ENCODE measurements at regions not wholly inside any gene's neighbourhood (a gene's known extent, or its start where the extent isn't known, plus 50 kb on each side); places are given as distances from the start of the nearest gene placed in this dataset.

DNA sequence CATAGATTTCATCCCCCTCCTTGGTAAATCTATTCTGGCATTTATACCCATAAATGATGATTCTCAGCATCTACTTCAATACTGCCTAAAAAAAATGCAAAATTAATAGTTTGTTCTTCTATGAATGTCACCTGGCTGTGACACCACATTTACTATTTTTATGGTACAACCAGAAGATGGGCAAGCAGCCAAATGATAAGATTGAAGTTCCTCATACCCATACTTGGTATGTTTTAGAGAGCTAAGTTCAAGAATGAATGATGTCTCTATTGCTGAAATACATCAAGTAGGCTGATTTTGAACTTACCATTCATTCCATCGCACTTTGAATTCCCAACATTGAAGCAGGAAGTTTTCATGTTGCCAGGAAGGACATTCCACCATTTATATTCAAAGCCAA is 134.2 kb downstream of the ELAPOR2 start:
- CTCF ChIA-PET: interaction anchor here (2.6 to 2.7 kb wide), 2 partner anchors 9 to 223 kb away, joined by 11 to 18 read pairs; no protein-coding TSS in a partner anchor
- H3K27me3 ChIP-seq (ENCODE audit: control insufficient read depth in 1 of 2, insufficient read depth in 2 of 2, low read length in 2 of 2): no peaks in the 10 kb centered on the region
- Mint-ChIP-seq H3K4me1 (ENCODE audit: low read depth) (no peaks in the 10 kb centered on the region), H3K36me3 (ENCODE audit: low read depth) (no peaks in the 10 kb centered on the region), H3K27ac (no peak overlapping the region), H3K4me3 (no peak overlapping the region), H3K9me3 (no peaks in the 10 kb centered on the region), H3K27me3 (peaks cover 4% of the 10 kb centered on the region)
- TF ChIP-seq, protein P1, sequence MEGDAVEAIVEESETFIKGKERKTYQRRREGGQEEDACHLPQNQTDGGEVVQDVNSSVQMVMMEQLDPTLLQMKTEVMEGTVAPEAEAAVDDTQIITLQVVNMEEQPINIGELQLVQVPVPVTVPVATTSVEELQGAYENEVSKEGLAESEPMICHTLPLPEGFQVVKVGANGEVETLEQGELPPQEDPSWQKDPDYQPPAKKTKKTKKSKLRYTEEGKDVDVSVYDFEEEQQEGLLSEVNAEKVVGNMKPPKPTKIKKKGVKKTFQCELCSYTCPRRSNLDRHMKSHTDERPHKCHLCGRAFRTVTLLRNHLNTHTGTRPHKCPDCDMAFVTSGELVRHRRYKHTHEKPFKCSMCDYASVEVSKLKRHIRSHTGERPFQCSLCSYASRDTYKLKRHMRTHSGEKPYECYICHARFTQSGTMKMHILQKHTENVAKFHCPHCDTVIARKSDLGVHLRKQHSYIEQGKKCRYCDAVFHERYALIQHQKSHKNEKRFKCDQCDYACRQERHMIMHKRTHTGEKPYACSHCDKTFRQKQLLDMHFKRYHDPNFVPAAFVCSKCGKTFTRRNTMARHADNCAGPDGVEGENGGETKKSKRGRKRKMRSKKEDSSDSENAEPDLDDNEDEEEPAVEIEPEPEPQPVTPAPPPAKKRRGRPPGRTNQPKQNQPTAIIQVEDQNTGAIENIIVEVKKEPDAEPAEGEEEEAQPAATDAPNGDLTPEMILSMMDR (IDR thresholded peaks at IDR 0.05): no peak
- H3K4me1 ChIP-seq (ENCODE audit: insufficient read depth, low read length): no peaks in the 10 kb centered on the region
- H3K36me3 ChIP-seq (ENCODE audit: insufficient read depth, low read length): no peaks in the 10 kb centered on the region
- POLR2A ChIA-PET: no interaction called here
- H3K9me3 ChIP-seq (ENCODE audit: control insufficient read depth in 1 of 2, insufficient read depth in 1 of 2, low read length in 2 of 2): no peaks in the 10 kb centered on the region
- DNase-seq (no peak), ATAC-seq (ENCODE audit: poor library complexity) (no peak)
- H3K4me3 ChIP-seq (ENCODE audit: low read length): no peak overlapping the region
- no peak overlapping the region for H3K27ac ChIP-seq (ENCODE audit: low read depth in 1 of 2, low read length in 2 of 2)
- intact Hi-C loops (cut with DNase I, micrococcal nuclease): loop anchor here in 1 of 2 experiments (5.0 kb wide), 3 partner anchors 52 to 492 kb away; partner anchors contain the start of gene ELAPOR2

DNA sequence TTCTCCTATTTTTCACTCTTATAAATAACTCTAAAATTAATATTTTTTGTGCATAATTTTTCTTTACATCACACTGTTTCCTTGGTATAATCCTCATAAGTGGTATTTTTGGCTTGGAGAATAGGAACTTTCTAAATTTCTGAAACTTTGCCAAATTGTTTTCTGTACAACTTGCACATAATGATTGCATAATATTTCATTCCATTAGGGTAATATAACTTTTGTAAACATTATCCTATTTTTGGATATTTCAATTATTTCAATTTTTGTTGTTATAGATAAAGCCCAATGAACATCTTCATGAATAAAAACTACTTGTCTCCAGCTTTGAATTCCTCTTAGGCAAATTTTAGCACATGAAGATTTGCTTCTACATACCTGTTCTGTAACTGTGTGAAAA is 135.9 kb downstream of the ELAPOR2 start:
- H3K4me1 Mint-ChIP-seq (ENCODE audit: low read depth): no peaks in the 10 kb centered on the region
- DNase-seq (no peak), ATAC-seq (ENCODE audit: poor library complexity) (no peak)
- H3K27ac Mint-ChIP-seq: no peak overlapping the region
- no peaks in the 10 kb centered on the region for H3K27me3 ChIP-seq (ENCODE audit: control insufficient read depth in 1 of 2, insufficient read depth in 2 of 2, low read length in 2 of 2)
- H3K4me3 Mint-ChIP-seq: no peak overlapping the region
- intact Hi-C loops (cut with DNase I, micrococcal nuclease): no loop called here
- H3K9me3 ChIP-seq (ENCODE audit: control insufficient read depth in 1 of 2, insufficient read depth in 1 of 2, low read length in 2 of 2): no peaks in the 10 kb centered on the region
- H3K36me3 Mint-ChIP-seq (ENCODE audit: low read depth): no peaks in the 10 kb centered on the region
- CTCF ChIA-PET: interaction anchor here (1.0 to 1.3 kb wide), 2 partner anchors 9 to 14 kb away, joined by 3 read pairs; no protein-coding TSS in a partner anchor
- no peaks in the 10 kb centered on the region for H3K36me3 ChIP-seq (ENCODE audit: insufficient read depth, low read length)
- H3K27ac ChIP-seq (ENCODE audit: low read depth in 1 of 2, low read length in 2 of 2): no peak overlapping the region
- H3K4me1 ChIP-seq (ENCODE audit: insufficient read depth, low read length): no peaks in the 10 kb centered on the region
- TF ChIP-seq, protein P1 (IDR thresholded peaks at IDR 0.05): no peak
- POLR2A ChIA-PET: no interaction called here
- no peak overlapping the region for H3K4me3 ChIP-seq (ENCODE audit: low read length)
- peaks cover 9% of the 10 kb centered on the region for H3K27me3 Mint-ChIP-seq
- H3K9me3 Mint-ChIP-seq: no peaks in the 10 kb centered on the region

- H3K36me3 Mint-ChIP-seq (ENCODE audit: low read depth): no peaks in the 10 kb centered on the region
- ChIA-PET CTCF (no interaction called here), POLR2A (no interaction called here)
- peaks cover 9% of the 10 kb centered on the region for H3K27me3 Mint-ChIP-seq
- ATAC-seq (ENCODE audit: poor library complexity) (no peak), DNase-seq (no peak)
- H3K4me3 Mint-ChIP-seq: no peak overlapping the region
- no peak overlapping the region for H3K27ac Mint-ChIP-seq
- no peaks in the 10 kb centered on the region for H3K36me3 ChIP-seq (ENCODE audit: insufficient read depth, low read length)
- intact Hi-C loops (cut with DNase I, micrococcal nuclease): no loop called here
- H3K27me3 ChIP-seq (ENCODE audit: control insufficient read depth in 1 of 2, insufficient read depth in 2 of 2, low read length in 2 of 2): no peaks in the 10 kb centered on the region
- no peaks in the 10 kb centered on the region for H3K4me1 ChIP-seq (ENCODE audit: insufficient read depth, low read length)
- no peaks in the 10 kb centered on the region for H3K9me3 Mint-ChIP-seq
- H3K27ac ChIP-seq (ENCODE audit: low read depth in 1 of 2, low read length in 2 of 2): no peak overlapping the region
- TF ChIP-seq, protein P1 (IDR thresholded peaks at IDR 0.05): no peak
- H3K9me3 ChIP-seq (ENCODE audit: control insufficient read depth in 1 of 2, insufficient read depth in 1 of 2, low read length in 2 of 2): no peaks in the 10 kb centered on the region
- no peak overlapping the region for H3K4me3 ChIP-seq (ENCODE audit: low read length)
- no peaks in the 10 kb centered on the region for H3K4me1 Mint-ChIP-seq (ENCODE audit: low read depth)
Observed at GRCh38 chr7:86920154-86920553, 139.3 kb downstream of the ELAPOR2 start.
